Effector memory CD4-positive, alpha-beta T cell (primary cell): ENCODE measurements at regions not wholly inside any gene's neighbourhood (a gene's known extent, or its start where the extent isn't known, plus 50 kb on each side); places are given as distances from the start of the nearest gene placed in this dataset.

Source experiments
- DNase-seq, 3 donors: peaks; one replicate each; pipeline ENCODE4 v3.0.0-alpha.2; 2020
- H3K27ac ChIP-seq: 2 replicates; pipeline ENCODE4 v1.7.0; 2013; ENCODE audit warnings: mild to moderate bottlenecking, low read length, moderate library complexity; ENCODE audit not compliant: insufficient read depth, poor library complexity, severe bottlenecking
- H3K27me3 ChIP-seq: replicated peaks from 2 replicates; pipeline ENCODE4 v1.7.0; 2013; ENCODE audit warnings: mild to moderate bottlenecking, low read length; ENCODE audit not compliant: insufficient read depth, control insufficient read depth, poor library complexity, severe bottlenecking
- H3K36me3 ChIP-seq: 2 replicates; pipeline ENCODE4 v1.7.0; 2013; ENCODE audit warnings: mild to moderate bottlenecking, low read length, moderate library complexity; ENCODE audit not compliant: control insufficient read depth, insufficient read depth
- H3K4me1 ChIP-seq: 2 replicates; pipeline ENCODE4 v1.7.0; 2013; ENCODE audit warnings: low read length, mild to moderate bottlenecking; ENCODE audit not compliant: control insufficient read depth, insufficient read depth, poor library complexity, severe bottlenecking
- H3K4me3 ChIP-seq: 2 replicates; pipeline ENCODE4 v1.7.0; 2013; ENCODE audit warnings: low read length, low read depth, mild to moderate bottlenecking; ENCODE audit not compliant: insufficient read depth, poor library complexity, severe bottlenecking
- H3K9me3 ChIP-seq: 2 replicates; pipeline ENCODE4 v1.7.0; 2013; ENCODE audit warnings: mild to moderate bottlenecking, low read length, moderate library complexity; ENCODE audit not compliant: control insufficient read depth

DNA sequence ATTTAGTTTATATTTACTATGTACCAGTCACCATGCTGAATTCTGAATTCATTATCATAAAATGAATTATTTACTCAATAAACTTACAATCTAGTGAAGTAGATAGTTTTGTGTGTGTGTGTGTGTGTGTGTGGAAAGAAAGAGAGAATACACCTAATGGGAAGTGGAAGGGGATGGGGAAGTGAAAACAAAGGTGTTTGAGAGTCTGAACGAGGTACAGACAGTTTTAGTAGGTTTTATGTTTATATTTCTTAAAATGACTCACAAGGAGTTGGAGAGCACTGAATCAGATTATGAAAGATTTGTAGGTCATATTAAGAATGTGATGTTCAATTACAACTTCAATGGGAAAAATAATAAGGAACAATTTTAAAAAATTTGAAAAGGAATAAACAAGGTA lies 1753.0 kb downstream of the SLITRK1 start:
- no peak for DNase-seq
- Histone ChIP-seq H3K27ac (no peak overlapping the region), H3K9me3 (no peaks in the 10 kb centered on the region), H3K36me3 (no peaks in the 10 kb centered on the region), H3K4me3 (no peak overlapping the region), H3K4me1 (no peaks in the 10 kb centered on the region), H3K27me3 (no peaks in the 10 kb centered on the region)

DNA sequence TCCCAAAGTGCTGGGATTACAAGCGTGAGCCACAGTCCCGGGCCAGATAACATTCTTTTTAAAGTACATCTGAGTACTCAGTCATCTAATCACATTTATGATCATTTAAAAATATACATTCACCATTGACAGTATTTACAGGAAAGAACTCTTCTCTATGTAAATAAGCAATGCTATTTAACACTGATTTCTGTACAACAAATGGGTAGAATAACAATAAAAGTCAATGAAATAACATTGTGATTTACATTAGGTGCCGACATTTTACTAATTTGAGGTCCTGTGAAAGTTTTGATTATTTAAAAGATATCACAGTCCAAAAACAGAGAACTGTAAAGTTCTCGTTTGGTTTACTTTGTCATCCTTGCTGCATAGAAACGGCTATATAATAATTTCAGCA lies 1763.7 kb downstream of the SLITRK1 start:
- no peaks in the 10 kb centered on the region for H3K9me3 ChIP-seq
- DNase-seq: no peak
- H3K36me3 ChIP-seq: no peaks in the 10 kb centered on the region
- H3K4me1 ChIP-seq: no peaks in the 10 kb centered on the region
- no peak overlapping the region for H3K4me3 ChIP-seq
- no peak overlapping the region for H3K27ac ChIP-seq
- H3K27me3 ChIP-seq: no peaks in the 10 kb centered on the region

DNA sequence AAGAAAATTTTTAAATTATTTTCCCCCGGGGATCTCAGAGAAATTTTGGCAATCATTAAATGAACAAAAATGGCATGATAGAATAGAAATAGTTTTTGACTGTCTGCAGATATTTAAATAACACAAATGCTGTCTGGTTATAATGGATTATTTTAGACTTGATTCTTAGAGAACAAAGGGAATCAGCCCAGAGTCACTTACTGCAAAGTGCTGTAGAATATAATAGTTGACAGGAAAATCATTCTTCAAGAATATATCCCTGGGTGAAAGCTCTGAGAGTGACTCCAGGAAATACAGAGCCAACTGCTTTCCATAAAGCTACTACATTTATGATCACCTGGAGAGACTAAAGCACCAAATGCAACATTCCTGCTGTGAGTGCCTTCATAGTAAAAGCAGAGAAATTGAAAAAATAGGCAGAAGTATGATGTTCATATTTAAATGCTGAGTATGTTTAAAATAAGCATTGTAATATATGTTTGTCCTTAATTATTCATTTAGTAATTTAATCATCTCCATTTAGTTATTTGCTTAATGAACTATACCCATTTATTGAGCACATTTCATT lies 1765.8 kb downstream of the SLITRK1 start:
- no peaks in the 10 kb centered on the region for H3K36me3 ChIP-seq
- no peak overlapping the region for H3K27ac ChIP-seq
- H3K27me3 ChIP-seq: no peaks in the 10 kb centered on the region
- no peaks in the 10 kb centered on the region for H3K4me1 ChIP-seq
- no peak overlapping the region for H3K4me3 ChIP-seq
- H3K9me3 ChIP-seq: no peaks in the 10 kb centered on the region
- no peak for DNase-seq

DNA sequence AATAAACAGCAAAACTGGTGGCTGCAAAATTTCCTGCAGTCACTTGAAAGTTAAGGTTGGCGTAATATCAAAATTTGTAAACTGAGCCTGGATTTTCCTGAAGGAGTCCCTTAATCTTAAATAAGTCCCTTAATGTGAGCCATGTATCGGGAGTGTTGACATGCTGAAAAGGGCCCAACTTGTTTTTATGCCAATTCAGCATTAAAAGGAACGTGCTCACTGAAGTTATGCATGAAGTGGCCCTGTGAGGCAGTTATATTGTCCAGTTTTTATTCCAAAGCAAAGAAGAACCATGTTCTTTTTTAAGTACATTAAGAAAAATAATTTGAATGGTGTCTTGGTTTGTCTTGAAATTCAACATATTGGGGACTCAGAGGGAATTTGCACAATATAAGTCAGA lies 1766.9 kb downstream of the SLITRK1 start:
- Histone ChIP-seq H3K27me3 (no peaks in the 10 kb centered on the region), H3K4me1 (no peaks in the 10 kb centered on the region), H3K36me3 (no peaks in the 10 kb centered on the region), H3K27ac (no peak overlapping the region), H3K9me3 (no peaks in the 10 kb centered on the region), H3K4me3 (no peak overlapping the region)
- no peak for DNase-seq

DNA sequence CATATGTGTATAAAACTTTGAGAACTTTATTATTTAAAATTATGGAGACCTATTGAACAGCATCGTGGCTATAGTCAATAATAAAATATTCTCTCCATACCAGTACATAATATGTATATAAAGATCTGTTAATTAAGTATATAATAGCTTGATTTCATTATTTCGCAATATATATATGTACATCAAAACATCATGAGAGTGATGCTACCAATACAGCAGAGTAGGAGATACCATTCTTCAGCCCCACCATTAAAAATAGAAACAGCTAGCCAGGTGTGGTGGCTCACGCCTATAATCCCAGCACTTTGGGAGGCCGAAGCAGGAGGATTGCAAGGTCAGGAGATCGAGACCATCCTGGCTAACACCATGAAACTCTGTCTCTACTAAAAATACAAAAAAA lies 1755.3 kb upstream of the SPRY2 start:
- Histone ChIP-seq H3K4me1 (no peaks in the 10 kb centered on the region), H3K9me3 (no peaks in the 10 kb centered on the region), H3K36me3 (no peaks in the 10 kb centered on the region), H3K27me3 (no peaks in the 10 kb centered on the region), H3K27ac (no peak overlapping the region), H3K4me3 (no peak overlapping the region)
- no peak for DNase-seq

DNA sequence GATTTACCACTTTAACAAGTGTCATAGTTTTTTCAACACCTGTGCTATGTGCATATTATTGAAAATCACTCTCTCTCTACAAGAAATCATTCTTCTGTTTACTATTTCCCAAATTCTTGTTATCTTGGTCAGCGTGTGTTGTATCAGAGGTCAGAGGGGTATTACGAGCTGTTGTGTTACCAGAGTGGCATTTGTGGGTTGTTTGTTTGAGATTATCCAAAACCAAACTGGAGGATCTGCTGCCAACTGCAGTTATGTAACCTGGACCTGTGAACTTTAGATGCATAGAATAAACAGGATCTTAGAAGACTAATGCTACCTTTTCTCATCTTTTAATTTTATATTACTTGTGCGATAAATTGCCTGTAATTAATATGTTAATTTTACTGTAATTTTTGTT lies 1751.4 kb upstream of the SPRY2 start:
- Histone ChIP-seq H3K27me3 (no peaks in the 10 kb centered on the region), H3K4me3 (no peak overlapping the region), H3K4me1 (no peaks in the 10 kb centered on the region), H3K27ac (no peak overlapping the region), H3K9me3 (no peaks in the 10 kb centered on the region), H3K36me3 (no peaks in the 10 kb centered on the region)
- no peak for DNase-seq

DNA sequence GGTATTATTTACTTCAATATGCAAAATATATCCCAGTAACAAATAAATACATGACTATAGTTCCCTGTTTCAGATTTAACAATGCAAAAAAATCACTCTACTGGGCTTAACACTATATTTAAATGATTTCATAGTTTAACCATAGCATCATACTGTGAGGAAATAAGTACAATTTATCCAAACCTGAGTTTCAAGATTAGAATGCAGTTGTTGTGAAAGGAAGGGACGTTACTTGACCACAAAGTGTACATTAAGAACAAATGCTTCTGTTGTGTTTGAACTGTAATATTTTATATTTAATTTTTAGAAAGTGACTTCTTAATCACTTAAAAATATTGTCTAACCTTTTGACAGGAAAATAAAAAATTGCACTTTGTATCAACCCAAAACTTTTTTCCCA lies 1747.9 kb upstream of the SPRY2 start:
- H3K4me3 ChIP-seq: no peak overlapping the region
- H3K4me1 ChIP-seq: no peaks in the 10 kb centered on the region
- H3K27ac ChIP-seq: no peak overlapping the region
- DNase-seq: no peak
- H3K36me3 ChIP-seq: no peaks in the 10 kb centered on the region
- H3K27me3 ChIP-seq: no peaks in the 10 kb centered on the region
- H3K9me3 ChIP-seq: no peaks in the 10 kb centered on the region

DNA sequence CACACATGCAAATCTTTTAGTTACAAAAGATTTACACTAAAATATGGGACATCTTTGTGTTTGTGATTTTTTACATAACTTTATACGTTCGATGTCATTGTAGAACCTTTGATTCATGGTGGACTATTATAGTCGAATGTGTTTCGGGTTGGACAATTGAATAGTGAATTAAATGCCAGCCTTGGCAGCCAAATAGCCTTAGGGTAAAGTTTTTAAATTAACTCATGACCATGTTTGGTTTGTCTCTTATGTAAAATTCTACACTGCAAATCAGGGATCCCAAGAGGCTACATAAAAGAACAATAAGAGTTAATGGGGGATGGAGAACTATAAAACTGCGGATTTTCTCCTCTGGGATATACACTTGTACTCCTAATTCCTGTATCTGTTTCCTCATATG lies 1735.6 kb upstream of the SPRY2 start:
- H3K36me3 ChIP-seq: no peaks in the 10 kb centered on the region
- H3K27me3 ChIP-seq: no peaks in the 10 kb centered on the region
- no peak overlapping the region for H3K27ac ChIP-seq
- peaks cover 3% of the 10 kb centered on the region for H3K9me3 ChIP-seq
- DNase-seq: no peak
- H3K4me3 ChIP-seq: no peak overlapping the region
- H3K4me1 ChIP-seq: no peaks in the 10 kb centered on the region

DNA sequence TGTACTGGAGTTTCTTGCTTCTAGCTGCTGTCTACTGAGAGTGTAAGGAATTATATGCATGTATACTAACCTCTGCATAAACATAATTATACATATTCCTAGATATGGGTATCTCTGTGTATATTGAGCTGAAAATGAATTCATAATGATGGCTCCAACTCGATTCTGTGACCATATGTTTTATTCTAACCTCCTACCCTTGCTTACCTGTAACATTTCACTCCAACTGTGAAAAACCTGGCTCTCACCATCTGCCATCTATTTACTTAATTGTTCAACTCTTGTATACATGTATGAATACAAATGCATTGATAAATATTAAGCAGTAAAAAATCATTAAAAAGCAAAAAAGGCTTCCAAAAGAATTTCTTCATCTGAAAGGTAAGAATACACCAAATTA lies 1729.5 kb upstream of the SPRY2 start:
- Histone ChIP-seq H3K4me3 (no peak overlapping the region), H3K36me3 (no peaks in the 10 kb centered on the region), H3K9me3 (no peaks in the 10 kb centered on the region), H3K27me3 (no peaks in the 10 kb centered on the region), H3K27ac (no peak overlapping the region), H3K4me1 (no peaks in the 10 kb centered on the region)
- DNase-seq: no peak

DNA sequence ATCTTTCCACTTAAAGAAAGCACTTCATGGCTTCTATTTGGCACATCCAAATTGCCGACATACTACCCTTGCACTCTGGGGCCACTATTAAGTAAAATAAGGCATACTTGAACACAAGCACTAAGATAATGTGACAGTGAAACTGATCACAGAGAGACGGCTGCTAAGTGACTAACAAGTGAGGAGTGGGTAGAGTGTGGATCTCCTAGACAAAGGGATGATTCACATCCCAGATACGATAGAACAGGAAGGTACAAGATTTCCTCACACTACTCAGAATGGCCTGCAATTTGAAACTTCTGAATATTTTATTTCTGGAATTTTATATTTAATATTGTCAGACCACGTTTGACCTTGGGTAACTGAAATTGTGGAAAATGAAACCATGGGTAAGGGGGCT lies 1721.8 kb upstream of the SPRY2 start:
- H3K36me3 ChIP-seq: no peaks in the 10 kb centered on the region
- no peaks in the 10 kb centered on the region for H3K27me3 ChIP-seq
- no peak overlapping the region for H3K4me3 ChIP-seq
- H3K4me1 ChIP-seq: no peaks in the 10 kb centered on the region
- H3K9me3 ChIP-seq: no peaks in the 10 kb centered on the region
- H3K27ac ChIP-seq: no peak overlapping the region
- no peak for DNase-seq

DNA sequence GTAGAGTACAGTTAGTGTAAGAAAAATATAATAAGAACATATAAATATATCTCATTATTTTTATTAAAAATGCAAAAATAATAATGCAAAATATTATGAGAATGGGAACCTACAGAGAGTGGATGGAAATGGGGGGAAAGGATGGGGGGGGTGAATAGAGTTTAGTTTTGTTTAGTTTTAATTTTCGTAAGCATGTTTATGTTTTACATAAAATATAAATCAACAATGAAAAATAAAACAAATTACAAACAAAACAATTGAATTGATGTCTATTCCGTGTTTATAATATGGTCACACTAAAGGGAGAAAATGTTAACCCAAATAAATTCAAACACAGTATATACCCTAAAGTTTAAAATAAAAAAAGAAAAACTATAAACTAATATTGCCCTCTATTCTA lies 1717.4 kb upstream of the SPRY2 start:
- no peaks in the 10 kb centered on the region for H3K9me3 ChIP-seq
- no peaks in the 10 kb centered on the region for H3K4me1 ChIP-seq
- no peak overlapping the region for H3K27ac ChIP-seq
- H3K27me3 ChIP-seq: no peaks in the 10 kb centered on the region
- no peaks in the 10 kb centered on the region for H3K36me3 ChIP-seq
- DNase-seq: no peak
- no peak overlapping the region for H3K4me3 ChIP-seq
